Trophoblast cell (in vitro differentiated cells and primary cell): ENCODE measurements at regions not wholly inside any gene's neighbourhood (a gene's known extent, or its start where the extent isn't known, plus 50 kb on each side); places are given as distances from the start of the nearest gene placed in this dataset.

Experiments used
- DNase-seq, 2 donors: peaks; one replicate each; pipeline ENCODE4 v3.0.0-alpha.2; 2016
- H2AFZ ChIP-seq: 2 replicates; pipeline ENCODE4 v1.6.1; 2013; ENCODE audit warnings: low read length, moderate library complexity, mild to moderate bottlenecking; ENCODE audit not compliant: insufficient read depth, poor library complexity
- H2AK5ac ChIP-seq: 2 replicates; pipeline ENCODE4 v1.6.1; 2013; ENCODE audit warnings: mild to moderate bottlenecking, low read length
- H2BK120ac ChIP-seq: 2 replicates; pipeline ENCODE4 v1.6.1; 2013; ENCODE audit warnings: low read length, mild to moderate bottlenecking, moderate library complexity; ENCODE audit not compliant: insufficient read depth, poor library complexity
- H2BK12ac ChIP-seq: 2 replicates; pipeline ENCODE4 v1.6.1; 2013; ENCODE audit warnings: mild to moderate bottlenecking, low read length, moderate library complexity
- H2BK5ac ChIP-seq: 2 replicates; pipeline ENCODE4 v1.6.1; 2013; ENCODE audit warnings: low read length, low read depth, moderate library complexity, mild to moderate bottlenecking; ENCODE audit not compliant: poor library complexity
- H3K14ac ChIP-seq: 2 replicates; pipeline ENCODE4 v1.6.1; 2013; ENCODE audit warnings: mild to moderate bottlenecking, low read length
- H3K18ac ChIP-seq: 2 replicates; pipeline ENCODE4 v1.6.1; 2013; ENCODE audit warnings: mild to moderate bottlenecking, low read length
- H3K23ac ChIP-seq: 2 replicates; pipeline ENCODE4 v1.6.1; 2013; ENCODE audit warnings: low read length
- H3K27ac ChIP-seq: 2 replicates; pipeline ENCODE4 v1.5.1; 2013; ENCODE audit warnings: low read depth, mild to moderate bottlenecking, inconsistent platforms, low read length, moderate library complexity
- H3K27me3 ChIP-seq: 2 replicates; pipeline ENCODE4 v1.6.1; 2013; ENCODE audit warnings: inconsistent platforms, mild to moderate bottlenecking, low read length, moderate library complexity; ENCODE audit not compliant: insufficient read depth
- H3K36me3 ChIP-seq, 2 experiments: 1 replicate in 1 of 2; 2 replicates in 1 of 2; pipeline ENCODE4 v1.6.1; 2013; ENCODE audit warnings: low read length in 2 of 2, mild to moderate bottlenecking in 2 of 2, moderate library complexity in 1 of 2; ENCODE audit not compliant: insufficient read depth in 2 of 2, control insufficient read depth in 1 of 2
- H3K4ac ChIP-seq: 2 replicates; pipeline ENCODE4 v1.6.1; 2013; ENCODE audit warnings: low read depth, mild to moderate bottlenecking, low read length, moderate library complexity
- H3K4me1 ChIP-seq, 2 experiments: 1 replicate in 1 of 2; 2 replicates in 1 of 2; pipeline ENCODE4 v1.6.1; 2013; ENCODE audit warnings: low read length in 2 of 2, mild to moderate bottlenecking in 2 of 2, moderate library complexity in 1 of 2; ENCODE audit not compliant: insufficient read depth in 2 of 2, control insufficient read depth in 1 of 2
- H3K4me2 ChIP-seq: 2 replicates; pipeline ENCODE4 v1.6.1; 2013; ENCODE audit warnings: inconsistent platforms, mild to moderate bottlenecking, low read length, moderate library complexity
- H3K4me3 ChIP-seq: 2 replicates; pipeline ENCODE4 v1.5.1; 2013; ENCODE audit warnings: mild to moderate bottlenecking, low read depth, low read length, inconsistent platforms
- H3K79me1 ChIP-seq: one replicate; pipeline ENCODE4 v1.6.1; 2013; ENCODE audit warnings: low read length
- H3K79me2 ChIP-seq: 2 replicates; pipeline ENCODE4 v1.6.1; 2013; ENCODE audit warnings: low read length, mild to moderate bottlenecking; ENCODE audit not compliant: control insufficient read depth, insufficient read depth, poor library complexity
- H3K9ac ChIP-seq: 2 replicates; pipeline ENCODE4 v1.6.1; 2013; ENCODE audit warnings: mild to moderate bottlenecking, low read length
- H3K9me3 ChIP-seq: 2 replicates; pipeline ENCODE4 v1.6.1; 2013; ENCODE audit warnings: low read depth, mild to moderate bottlenecking, control low read depth, inconsistent platforms, low read length; ENCODE audit not compliant: insufficient read depth
- H4K12ac ChIP-seq: 2 replicates; pipeline ENCODE4 v1.6.1; 2013; ENCODE audit warnings: low read depth, mild to moderate bottlenecking, low read length, moderate library complexity
- H4K8ac ChIP-seq: 2 replicates; pipeline ENCODE4 v1.6.1; 2013; ENCODE audit warnings: low read depth, mild to moderate bottlenecking, low read length, moderate library complexity
- H4K91ac ChIP-seq: one replicate; pipeline ENCODE4 v1.6.1; 2013; ENCODE audit warnings: low read depth, mild to moderate bottlenecking, low read length, moderate library complexity
- WGBS: extraction: QIAGEN DNeasy Blood & Tissue Kit; methylation state at CpG from one replicate; pipeline ENCODE4 v1.1.7; 2013; ENCODE audit warnings: missing lambda C conversion rate; ENCODE audit not compliant: insufficient read length, insufficient coverage; ENCODE audit errors: extremely low coverage; 5-methylcytosine and 5-hydroxymethylcytosine counted together

GRCh38 chr15:35783203-35783602 lies 237.2 kb upstream of the DPH6 start:
- H4K12ac ChIP-seq = no peak overlapping the region
- H3K18ac ChIP-seq = no peak overlapping the region
- H3K9me3 ChIP-seq = no peaks in the 10 kb centered on the region
- H3K4me2 ChIP-seq = no peak overlapping the region
- H2AK5ac ChIP-seq = no peak overlapping the region
- H3K4me1 ChIP-seq = no peaks in the 10 kb centered on the region
- H3K79me1 ChIP-seq = no peaks in the 10 kb centered on the region
- no peak overlapping the region for H2AFZ ChIP-seq
- H4K91ac ChIP-seq = no peak overlapping the region
- H3K23ac ChIP-seq = no peak overlapping the region
- DNase-seq = no peak
- H2BK5ac ChIP-seq = no peak overlapping the region
- H3K27ac ChIP-seq = no peak overlapping the region
- H2BK12ac ChIP-seq = no peak overlapping the region
- no peaks in the 10 kb centered on the region for H3K27me3 ChIP-seq
- H3K14ac ChIP-seq = no peak overlapping the region
- no peaks in the 10 kb centered on the region for H3K79me2 ChIP-seq
- H4K8ac ChIP-seq = no peak overlapping the region
- no peak overlapping the region for H3K4ac ChIP-seq
- no peak overlapping the region for H2BK120ac ChIP-seq
- H3K4me3 ChIP-seq = no peak overlapping the region
- no peak overlapping the region for H3K9ac ChIP-seq
- H3K36me3 ChIP-seq = no peaks in the 10 kb centered on the region

- Histone ChIP-seq H3K14ac (no peak overlapping the region), H3K36me3 (no peaks in the 10 kb centered on the region), H3K23ac (no peak overlapping the region), H2AFZ (no peak overlapping the region), H3K4me2 (no peak overlapping the region), H3K4ac (no peak overlapping the region), H3K9ac (no peak overlapping the region), H3K9me3 (no peaks in the 10 kb centered on the region), H3K79me2 (no peaks in the 10 kb centered on the region), H3K18ac (no peak overlapping the region), H4K12ac (no peak overlapping the region), H3K79me1 (no peaks in the 10 kb centered on the region), H2BK120ac (no peak overlapping the region), H3K4me1 (no peaks in the 10 kb centered on the region), H4K8ac (no peak overlapping the region), H3K27me3 (no peaks in the 10 kb centered on the region), H2BK5ac (no peak overlapping the region), H2AK5ac (no peak overlapping the region), H3K27ac (no peak overlapping the region), H4K91ac (no peak overlapping the region), H2BK12ac (no peak overlapping the region), H3K4me3 (no peak overlapping the region)
- DNase-seq = no peak
- no CpG with 5 or more reads among the region's 2 CpGs for WGBS
Measured at GRCh38 chr15:35784745-35785144, 238.8 kb upstream of the DPH6 start.

GRCh38 chr15:35810007-35810406 lies 264.0 kb upstream of the DPH6 start:
- Histone ChIP-seq H3K4me1 (no peaks in the 10 kb centered on the region), H3K23ac (no peak overlapping the region), H3K4me2 (no peak overlapping the region), H3K36me3 (no peaks in the 10 kb centered on the region), H4K12ac (no peak overlapping the region), H3K79me2 (no peaks in the 10 kb centered on the region), H2BK12ac (no peak overlapping the region), H3K9me3 (no peaks in the 10 kb centered on the region), H2AK5ac (no peak overlapping the region), H3K18ac (no peak overlapping the region), H3K27me3 (no peaks in the 10 kb centered on the region), H3K4me3 (no peak overlapping the region), H4K8ac (no peak overlapping the region), H2BK5ac (no peak overlapping the region), H2AFZ (no peak overlapping the region), H3K14ac (no peak overlapping the region), H3K4ac (no peak overlapping the region), H4K91ac (no peak overlapping the region), H2BK120ac (no peak overlapping the region), H3K27ac (no peak overlapping the region), H3K79me1 (no peaks in the 10 kb centered on the region), H3K9ac (no peak overlapping the region)
- DNase-seq = no peak
- WGBS = no CpG with 5 or more reads among the region's 6 CpGs

DNA sequence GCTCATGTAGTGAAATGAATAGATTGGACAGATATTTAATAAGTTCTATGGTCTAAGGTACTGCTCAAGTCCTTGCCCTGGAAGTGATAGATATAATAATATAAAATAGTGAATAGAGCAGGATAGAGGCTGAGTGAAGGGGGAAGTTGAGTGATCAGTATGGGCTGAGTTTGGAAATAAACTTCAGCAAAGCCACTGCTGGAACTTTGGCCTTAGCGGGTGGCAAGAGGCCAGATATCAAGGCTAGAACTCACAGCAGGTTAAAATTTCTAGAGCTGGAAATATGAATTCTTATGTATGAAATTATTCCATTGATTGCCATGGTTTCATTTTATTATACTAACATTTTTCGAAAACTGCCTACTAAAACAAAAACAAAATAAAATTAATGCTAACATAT lies 267.6 kb upstream of the DPH6 start:
- no peak overlapping the region for H3K14ac ChIP-seq
- H3K18ac ChIP-seq = no peak overlapping the region
- H2BK12ac ChIP-seq = no peak overlapping the region
- no peaks in the 10 kb centered on the region for H3K27me3 ChIP-seq
- H4K91ac ChIP-seq = no peak overlapping the region
- no peak overlapping the region for H3K9ac ChIP-seq
- H3K79me1 ChIP-seq = no peaks in the 10 kb centered on the region
- H2BK120ac ChIP-seq = no peak overlapping the region
- no peak overlapping the region for H2BK5ac ChIP-seq
- no peak overlapping the region for H4K12ac ChIP-seq
- H3K79me2 ChIP-seq = no peaks in the 10 kb centered on the region
- no peak overlapping the region for H3K23ac ChIP-seq
- H2AFZ ChIP-seq = no peak overlapping the region
- no peak overlapping the region for H4K8ac ChIP-seq
- no peak overlapping the region for H2AK5ac ChIP-seq
- no peak overlapping the region for H3K27ac ChIP-seq
- no peak overlapping the region for H3K4me3 ChIP-seq
- no CpG with 5 or more reads among the region's 2 CpGs for WGBS
- H3K4me1 ChIP-seq = no peaks in the 10 kb centered on the region
- H3K36me3 ChIP-seq = no peaks in the 10 kb centered on the region
- no peak for DNase-seq
- no peak overlapping the region for H3K4ac ChIP-seq
- no peak overlapping the region for H3K4me2 ChIP-seq
- H3K9me3 ChIP-seq = no peaks in the 10 kb centered on the region

DNA sequence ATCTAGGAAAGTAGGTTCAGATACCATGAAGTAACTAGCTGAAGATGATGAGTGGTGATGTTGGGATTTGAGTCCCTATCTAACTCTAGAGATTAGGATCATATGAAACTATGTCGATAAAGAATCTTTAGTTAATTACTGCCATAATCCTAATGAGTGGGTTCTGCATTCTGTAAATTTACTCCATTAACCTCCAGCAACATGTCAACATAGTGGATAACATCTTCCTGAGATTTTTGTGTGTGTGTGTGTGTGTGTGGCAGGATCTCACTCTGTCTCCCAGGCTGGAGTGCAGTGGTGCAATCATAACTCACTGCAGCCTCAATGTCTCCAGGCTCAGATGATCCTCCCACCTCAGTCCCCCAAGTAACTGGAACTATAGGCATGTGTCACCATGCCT lies 272.9 kb upstream of the DPH6 start:
- H4K91ac ChIP-seq = no peak overlapping the region
- no peak for DNase-seq

More for the DNA sequence above, 272.9 kb upstream of the DPH6 start:
- Histone ChIP-seq H4K12ac (no peak overlapping the region), H3K4me2 (no peak overlapping the region), H3K9ac (no peak overlapping the region), H4K8ac (no peak overlapping the region), H3K36me3 (no peaks in the 10 kb centered on the region), H3K79me1 (no peaks in the 10 kb centered on the region), H2AFZ (no peak overlapping the region), H3K79me2 (no peaks in the 10 kb centered on the region), H2BK120ac (no peak overlapping the region), H3K9me3 (no peaks in the 10 kb centered on the region), H3K4ac (no peak overlapping the region), H2BK5ac (no peak overlapping the region), H3K27ac (no peak overlapping the region), H3K14ac (no peak overlapping the region), H3K4me3 (no peak overlapping the region), H3K27me3 (no peaks in the 10 kb centered on the region), H3K23ac (no peak overlapping the region), H3K18ac (no peak overlapping the region), H3K4me1 (no peaks in the 10 kb centered on the region), H2BK12ac (no peak overlapping the region), H2AK5ac (no peak overlapping the region)
- no CpG with 5 or more reads among the region's 1 CpG for WGBS
